GM12872 (cell line): ENCODE measurements at regions not wholly inside any gene's neighbourhood (a gene's known extent, or its start where the extent isn't known, plus 50 kb on each side); places are given as distances from the start of the nearest gene placed in this dataset.

Experiments
- CTCF ChIP-seq: IDR thresholded peaks from 3 replicates; pipeline ENCODE4 v1.5.1; 2011; ENCODE audit warnings: low read depth, mild to moderate bottlenecking, low read length, moderate library complexity; ENCODE audit not compliant: insufficient read depth

GRCh38 chr6:139529420-139529819 lies 155.0 kb upstream of the CITED2 start:
- TF ChIP-seq CTCF, result no peak

GRCh38 chr6:139528471-139528870 lies 154.0 kb upstream of the CITED2 start:
- TF ChIP-seq CTCF, result no peak

GRCh38 chr6:139525415-139525814 lies 151.0 kb upstream of the CITED2 start:
- TF ChIP-seq CTCF, result no peak

- no peak for TF ChIP-seq CTCF
These were observed 149.5 kb upstream of the CITED2 start for GRCh38 chr6:139523986-139524385.

- no peak for TF ChIP-seq CTCF
These were observed 148.2 kb upstream of the CITED2 start for GRCh38 chr6:139522511-139523220.

GRCh38 chr6:139521338-139521737 lies 146.9 kb upstream of the CITED2 start:
- TF ChIP-seq CTCF, result no peak

GRCh38 chr6:139520321-139520768 lies 145.9 kb upstream of the CITED2 start:
- no peak for TF ChIP-seq CTCF
